ENCODE measurements at regions not wholly inside any gene's neighbourhood (a gene's known extent, or its start where the extent isn't known, plus 50 kb on each side); places are given as distances from the start of the nearest gene placed in this dataset.
A peak's percentile ranks its signal among the peaks of the same experiment; 100 is the strongest.

GRCh38 chr3:39752019-39752637 lies 57.3 kb upstream of the MYRIP start:
- DNase-seq = no peak

GRCh38 chr3:39752751-39753150 lies 56.7 kb upstream of the MYRIP start:
- DNase-seq = no peak

GRCh38 chr3:39753391-39753790 lies 56.0 kb upstream of the MYRIP start:
- DNase-seq = peak; percentile 85

- no peak for DNase-seq
These were observed 54.9 kb upstream of the MYRIP start for GRCh38 chr3:39754549-39754948.

- no peak for DNase-seq
These were observed 54.3 kb upstream of the MYRIP start for GRCh38 chr3:39755100-39755499.

GRCh38 chr3:39757307-39757706 lies 52.1 kb upstream of the MYRIP start:
- no peak for DNase-seq

Measured in NCI-H2171 (cell line).